Muscle of arm (tissue), 1 donor: ENCODE measurements at regions not wholly inside any gene's neighbourhood (a gene's known extent, or its start where the extent isn't known, plus 50 kb on each side); places are given as distances from the start of the nearest gene placed in this dataset.
"Not testable (repeated sequence)": the region's sequence is repeated elsewhere in the genome, so short reads cannot be mapped to it uniquely, and the experiment has no call there.

Experiments
- DNase-seq: peaks from one replicate; pipeline ENCODE4 v3.0.0-alpha.2; 2013

DNA sequence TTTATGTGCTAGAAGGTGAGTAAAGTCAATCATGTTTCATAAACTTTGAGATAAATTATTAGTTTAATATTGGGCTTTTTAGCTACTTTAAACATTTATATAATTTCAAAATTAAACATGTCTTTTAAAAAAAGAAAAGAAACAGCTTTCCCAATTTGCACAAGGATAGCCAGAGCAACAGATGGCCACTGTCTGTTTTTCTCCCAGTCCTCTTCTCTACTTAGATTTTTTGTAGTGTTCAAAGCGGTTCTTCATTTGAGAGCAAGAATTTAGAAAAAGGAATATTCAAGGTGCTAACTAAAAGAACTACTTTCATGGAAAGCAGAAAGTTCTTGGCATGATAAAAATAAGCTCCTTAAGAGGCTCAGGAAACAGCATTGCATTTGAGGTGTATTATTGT, 128.3 kb upstream of the MIR17HG start:
- no peak for DNase-seq

DNA sequence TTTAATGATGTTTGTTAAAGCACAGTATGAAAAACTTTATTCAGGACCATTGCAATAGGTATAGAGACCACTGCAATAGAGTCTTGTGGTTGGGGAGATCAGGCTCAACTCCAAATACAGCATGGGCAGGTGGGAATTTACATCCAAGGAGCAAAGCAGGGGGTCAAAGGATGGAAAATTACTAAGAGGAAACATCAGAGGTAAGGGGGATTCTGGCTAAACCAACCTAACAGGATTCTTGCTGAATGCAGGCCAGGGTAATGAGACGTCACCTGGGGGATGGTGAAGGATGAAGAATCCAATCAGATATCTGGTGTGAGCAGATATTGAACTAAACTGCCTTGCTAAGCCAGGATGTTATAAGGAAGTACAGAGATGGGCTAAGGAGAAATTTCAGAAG, 126.6 kb upstream of the MIR17HG start:
- no peak for DNase-seq

DNA sequence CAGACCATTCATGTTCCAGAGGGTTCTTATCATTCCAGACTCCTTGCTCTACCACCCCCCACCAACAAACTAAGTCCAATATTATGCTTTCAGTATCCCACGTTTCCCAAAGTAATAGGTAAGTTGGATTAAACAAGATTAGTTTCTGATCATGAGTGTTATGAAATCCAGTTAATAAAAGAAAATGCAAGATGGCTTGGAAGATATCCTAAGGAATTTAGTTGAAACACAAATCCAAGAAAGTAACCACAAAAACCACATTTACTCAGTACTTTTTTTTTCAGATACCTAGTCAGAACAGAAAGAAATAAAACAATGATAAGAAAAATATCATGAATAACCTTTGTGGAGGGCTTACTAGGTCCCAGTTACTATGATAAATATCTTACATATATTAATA, 119.4 kb upstream of the MIR17HG start:
- DNase-seq, result no peak

GRCh38 chr13:91228940-91229339, 118.5 kb upstream of the MIR17HG start:
- DNase-seq, result no peak

GRCh38 chr13:91232716-91233115, 114.8 kb upstream of the MIR17HG start:
- DNase-seq, result no peak

GRCh38 chr13:91233291-91233690, 114.2 kb upstream of the MIR17HG start:
- DNase-seq, result no peak

GRCh38 chr13:91236182-91236581, 111.3 kb upstream of the MIR17HG start:
- DNase-seq, result no peak

- DNase-seq, result no peak
These were observed 110.6 kb upstream of the MIR17HG start for GRCh38 chr13:91236921-91237320.

DNA sequence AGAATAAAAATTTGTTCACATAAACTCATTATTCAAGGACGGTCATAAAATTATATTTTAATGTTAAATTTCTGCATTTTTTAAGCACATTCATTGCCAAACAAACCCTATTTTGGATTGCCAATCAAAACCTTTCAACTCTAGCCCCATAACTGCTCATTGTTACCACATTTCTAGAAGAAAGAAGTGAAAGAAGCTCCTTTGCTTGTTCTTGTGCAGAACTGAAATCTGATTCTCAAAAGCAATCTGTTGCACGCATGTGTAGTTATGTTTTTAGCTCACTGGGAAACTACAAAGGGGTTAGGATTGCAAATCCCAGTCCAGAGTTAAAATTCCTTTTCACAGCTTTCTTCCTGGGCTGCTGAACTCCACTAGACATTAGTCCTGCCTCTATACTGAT, 109.5 kb upstream of the MIR17HG start:
- DNase-seq, result no peak

- no peak for DNase-seq
These were observed 107.1 kb upstream of the MIR17HG start for GRCh38 chr13:91240341-91240740.

DNA sequence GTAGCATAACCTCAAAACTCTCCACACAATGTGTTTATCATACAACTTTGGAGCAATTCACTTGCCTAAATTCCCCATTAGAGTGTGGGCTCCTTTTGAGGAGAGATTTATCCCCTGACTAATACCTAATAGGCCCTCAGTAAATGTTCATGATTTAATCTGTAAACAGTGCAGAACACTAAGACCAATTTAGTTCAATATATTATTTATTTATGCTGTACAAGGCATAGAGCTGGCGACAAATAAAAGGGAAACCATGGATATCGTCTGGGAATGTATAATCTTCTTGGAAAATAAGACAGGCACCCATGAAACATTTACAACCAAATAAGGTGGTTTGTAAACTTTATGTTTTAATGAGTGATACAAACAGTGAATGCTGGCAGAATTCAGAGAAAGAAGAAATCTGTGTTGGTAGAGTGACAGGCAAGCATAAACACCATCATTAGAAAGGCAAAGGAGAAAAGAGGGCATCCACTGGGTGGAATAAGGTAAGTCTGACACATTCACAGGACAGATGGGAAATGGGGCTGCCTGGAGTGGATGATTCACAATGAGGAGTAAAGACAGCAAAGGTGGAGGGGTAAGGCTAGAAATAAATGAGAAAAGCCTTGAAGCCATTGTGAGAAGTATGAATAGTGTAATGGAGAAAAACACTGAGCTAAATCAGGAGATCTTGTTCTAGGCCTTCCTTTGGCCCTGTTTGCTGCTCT, 106.1 kb upstream of the MIR17HG start:
- DNase-seq, result no peak

GRCh38 chr13:91242652-91243051, 104.8 kb upstream of the MIR17HG start:
- no peak for DNase-seq

DNA sequence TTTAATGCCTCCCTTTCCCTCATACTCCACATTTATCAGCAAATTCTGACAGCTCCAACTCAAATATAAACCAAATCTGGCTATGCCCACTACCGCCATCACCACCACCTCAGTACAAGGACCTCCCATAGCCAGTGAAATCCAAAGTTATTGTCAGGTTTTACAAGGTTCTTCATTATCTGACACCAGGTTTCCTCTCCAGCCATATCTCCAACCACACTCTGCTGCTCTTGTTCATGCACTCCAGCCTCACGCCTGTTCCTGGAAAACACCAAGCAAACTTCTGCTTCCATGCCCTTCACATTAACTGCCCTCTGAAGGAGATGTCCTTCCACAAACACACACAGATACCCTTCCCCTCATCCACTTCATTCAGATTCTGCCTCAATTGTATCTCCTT, 102.2 kb upstream of the MIR17HG start:
- DNase-seq, result no peak

DNA sequence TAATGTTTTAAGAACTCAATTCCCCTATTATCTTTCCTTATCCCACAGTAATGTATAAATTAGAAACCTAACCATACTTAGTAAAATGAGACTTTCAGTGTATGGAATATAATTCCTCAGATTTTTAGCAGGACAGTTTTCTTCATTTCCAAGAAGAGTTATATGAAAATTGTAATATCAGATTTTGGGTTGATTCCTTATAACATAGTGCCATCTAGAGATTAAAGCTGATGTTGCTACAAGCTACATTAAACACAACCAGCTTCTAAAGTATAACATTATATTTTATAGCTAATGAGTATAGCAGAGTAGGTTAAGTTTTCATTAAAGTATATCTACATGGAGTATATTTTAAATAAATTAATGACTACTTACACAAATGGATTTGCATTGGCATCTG, 99.7 kb upstream of the MIR17HG start:
- peak; percentile 21 for DNase-seq

DNA sequence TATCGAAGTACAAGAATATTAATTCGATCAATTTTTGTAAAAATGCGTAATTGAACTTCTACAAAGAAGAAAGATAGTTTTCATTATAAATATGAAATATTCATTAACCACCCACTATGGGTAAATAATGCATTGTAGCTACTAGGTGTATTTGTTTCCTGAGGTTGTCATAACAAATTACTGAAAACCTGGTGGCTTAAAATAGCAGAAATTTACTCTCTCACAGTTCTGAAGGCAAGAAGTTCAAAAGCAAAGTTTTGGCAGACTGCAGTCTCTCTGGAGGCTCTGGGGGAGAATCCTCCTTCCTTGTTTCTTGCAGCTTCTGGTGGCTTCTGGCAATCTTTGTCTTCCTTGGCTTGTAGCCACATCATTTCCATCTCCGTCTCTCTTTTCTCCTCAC, 99.2 kb upstream of the MIR17HG start:
- no peak for DNase-seq

GRCh38 chr13:91249370-91249769, 98.1 kb upstream of the MIR17HG start:
- no peak for DNase-seq

GRCh38 chr13:91249861-91250260, 97.6 kb upstream of the MIR17HG start:
- no peak for DNase-seq

- not testable (repeated sequence) for DNase-seq
These were observed 95.9 kb upstream of the MIR17HG start for GRCh38 chr13:91251573-91251972.

DNA sequence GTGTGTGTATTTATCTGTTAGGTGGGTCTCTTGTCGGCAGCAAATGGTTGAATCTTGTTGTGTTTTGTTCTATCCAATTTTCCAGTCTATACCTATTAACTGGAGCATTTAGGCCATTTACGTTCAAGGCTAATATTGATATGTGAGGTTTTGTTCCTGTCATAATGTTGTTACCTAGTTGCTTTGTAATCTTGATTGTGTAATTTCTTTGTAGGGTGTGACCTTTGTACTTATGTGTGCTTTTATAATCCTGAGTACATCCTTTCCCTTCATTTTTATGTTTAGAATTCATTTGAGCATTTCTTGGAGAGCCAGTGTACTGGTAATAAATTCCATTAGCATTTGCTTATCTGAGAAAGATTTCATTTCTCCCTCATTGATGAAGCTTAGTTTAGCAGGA, 83.0 kb upstream of the MIR17HG start:
- no peak for DNase-seq

DNA sequence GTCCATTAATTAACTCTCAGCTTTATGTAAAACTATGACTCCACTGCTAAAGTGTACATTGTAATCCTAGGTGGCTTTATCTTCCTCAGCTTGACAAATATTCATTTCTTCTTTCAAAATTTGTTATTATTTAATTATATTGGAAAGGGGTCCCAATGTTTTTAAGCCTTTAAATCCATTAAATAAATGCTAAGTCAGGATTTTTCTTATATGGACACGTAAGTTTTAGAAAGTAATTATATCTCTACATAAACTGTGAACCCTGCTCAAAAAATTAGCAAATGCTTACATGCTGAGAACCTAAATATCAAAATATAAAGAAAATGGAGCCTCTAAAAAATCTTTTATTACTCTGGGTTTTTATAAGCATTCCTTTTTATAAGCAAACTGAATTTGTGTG, 78.2 kb upstream of the MIR17HG start:
- DNase-seq, result no peak

DNA sequence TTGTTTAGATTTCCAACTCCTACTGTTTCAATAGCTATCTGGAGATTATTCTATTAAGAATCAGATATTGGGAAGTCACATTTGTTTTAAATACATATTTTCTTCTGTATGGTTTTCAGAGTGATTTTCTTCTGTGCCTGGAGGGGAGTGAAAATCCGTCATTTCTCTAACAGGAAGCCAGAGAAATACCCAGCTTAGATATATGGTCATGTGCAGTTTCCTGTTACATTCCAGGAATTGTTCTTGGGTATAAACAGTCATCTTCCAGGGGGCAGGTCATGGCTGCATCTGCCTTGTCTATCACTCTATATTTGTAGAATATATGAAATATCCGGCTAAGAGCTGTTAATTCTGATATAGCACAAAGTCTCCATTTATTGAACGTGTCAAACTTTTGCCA, 77.5 kb upstream of the MIR17HG start:
- no peak for DNase-seq

DNA sequence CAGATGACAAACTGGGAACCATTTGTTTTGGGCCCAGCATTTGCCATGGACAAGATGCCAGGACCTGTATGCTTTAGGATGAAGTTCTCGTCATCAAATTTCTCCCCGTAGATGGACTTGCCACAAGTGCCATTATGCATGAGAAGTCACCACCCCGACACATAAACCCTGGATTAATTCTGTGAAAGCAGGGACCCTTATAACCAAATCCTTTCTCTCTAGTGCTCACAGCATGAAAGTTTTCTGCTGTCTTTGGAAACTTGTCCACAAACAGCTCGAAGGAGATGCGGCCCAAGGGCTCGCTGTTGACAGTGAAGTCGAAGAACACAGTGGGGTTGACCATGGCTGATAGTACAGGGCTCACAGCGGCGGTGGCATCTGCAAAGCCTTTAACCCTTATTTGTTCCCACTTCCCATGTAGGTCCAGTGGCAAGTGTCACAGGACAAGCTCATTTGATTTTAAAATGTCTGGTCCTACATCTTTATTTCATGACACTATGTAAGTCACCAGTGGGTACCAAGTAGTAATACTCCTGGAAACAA, 75.2 kb upstream of the MIR17HG start:
- DNase-seq, result no peak

GRCh38 chr13:91273675-91274074, 73.8 kb upstream of the MIR17HG start:
- no peak for DNase-seq

DNA sequence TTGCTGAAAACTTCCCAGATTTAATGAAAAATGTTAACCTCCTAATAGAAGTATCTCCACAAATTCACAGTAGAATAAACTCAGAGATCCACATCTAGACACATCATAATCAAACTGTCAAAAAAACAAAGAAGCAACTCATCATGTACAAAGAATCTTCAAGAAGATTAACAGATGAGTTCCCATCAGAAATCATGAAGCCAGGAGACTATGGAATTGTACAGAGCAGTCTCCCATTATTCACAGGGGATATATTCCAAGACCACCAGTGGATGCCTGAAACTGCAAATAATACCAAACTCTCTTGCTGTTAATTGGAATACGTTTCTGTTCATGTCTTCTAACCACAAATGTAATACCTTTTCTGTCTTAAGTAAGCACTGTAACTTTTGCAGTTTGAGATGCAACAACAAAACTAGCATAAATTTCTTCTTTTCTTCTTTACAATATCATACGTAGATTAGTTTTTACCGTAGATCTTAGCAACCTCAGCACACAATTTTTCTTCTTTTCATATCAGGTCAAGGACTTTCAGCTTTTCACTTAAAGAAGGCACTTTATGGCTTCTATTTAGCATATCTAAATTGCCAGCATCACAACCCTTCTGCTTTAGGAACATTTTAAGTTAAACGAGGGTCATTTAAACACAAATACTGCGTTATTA, 70.3 kb upstream of the MIR17HG start:
- DNase-seq, result no peak
